OCI-LY7 (cell line): ENCODE measurements at regions not wholly inside any gene's neighbourhood (a gene's known extent, or its start where the extent isn't known, plus 50 kb on each side); places are given as distances from the start of the nearest gene placed in this dataset.

Experiments used
- BruUV-seq: library from RNA; stranded (reverse); fragments of 400-500 nt; replicated peaks from 2 replicates; lab custom pipeline; 2021; lab: Mats Ljungman, UMichigan
- CTCF ChIA-PET: fragments of 300-600 bp; sonication (Branson Sonifier 250); formaldehyde crosslinking; loops from one replicate; lab custom pipeline; 2022; ENCODE audit warnings: antibody characterized with exemption; ENCODE audit not compliant: unreplicated experiment; lab: Charles Lee
- POLR2A ChIA-PET: fragments of 300-600 bp; sonication (Branson Sonifier 250); formaldehyde crosslinking; loops from one replicate; lab custom pipeline; 2022; ENCODE audit warnings: antibody characterized with exemption; lab: Charles Lee
- DNase-seq: peaks from one replicate; pipeline ENCODE4 v3.0.0-alpha.2; 2015; ENCODE audit warnings: low spot score
- H2AFZ ChIP-seq: fragments of 200-600 bp; sonication (generic), shearing (Covaris generic); 2 replicates; pipeline ENCODE4 v1.6.1; 2014; ENCODE audit warnings: mild to moderate bottlenecking, antibody characterized with exemption, low read length, moderate library complexity
- H3K27ac ChIP-seq: fragments of 200-600 bp; sonication (generic); 2 replicates; pipeline ENCODE4 v1.5.1; 2014; ENCODE audit warnings: mixed run types, low read depth, mild to moderate bottlenecking, moderate library complexity, low read length, inconsistent platforms; ENCODE audit not compliant: poor library complexity, severe bottlenecking
- H3K36me3 ChIP-seq: fragments of 200-600 bp; sonication (generic); 2 replicates; pipeline ENCODE4 v1.6.1; 2014; ENCODE audit warnings: mild to moderate bottlenecking, antibody characterized with exemption, low read length, moderate library complexity, mixed read lengths; ENCODE audit not compliant: insufficient read depth
- H3K4me1 ChIP-seq: fragments of 200-600 bp; sonication (generic); 2 replicates; pipeline ENCODE4 v1.5.1; 2014; ENCODE audit warnings: mild to moderate bottlenecking, low read length; ENCODE audit not compliant: insufficient read depth, poor library complexity, severe bottlenecking
- H3K4me2 ChIP-seq: fragments of 200-600 bp; sonication (generic); 2 replicates; pipeline ENCODE4 v1.6.1; 2014; ENCODE audit warnings: mild to moderate bottlenecking, low read length
- H3K4me3 ChIP-seq: fragments of 200-600 bp; sonication (generic); 2 replicates; pipeline ENCODE4 v1.5.1; 2014; ENCODE audit warnings: mild to moderate bottlenecking, low read depth, low read length; ENCODE audit not compliant: poor library complexity, severe bottlenecking
- H3K79me2 ChIP-seq: fragments of 200-600 bp; sonication (generic); 2 replicates; pipeline ENCODE4 v1.6.1; 2016; ENCODE audit warnings: low read depth, mild to moderate bottlenecking, low read length, moderate library complexity, mixed read lengths; ENCODE audit not compliant: insufficient read depth
- H3K9me2 ChIP-seq: fragments of 200-600 bp; sonication (generic); 2 replicates; pipeline ENCODE4 v1.6.1; 2016; ENCODE audit warnings: mild to moderate bottlenecking, low read length, mixed read lengths; ENCODE audit not compliant: insufficient read depth
- H3K9me3 ChIP-seq: fragments of 200-600 bp; sonication (generic); 2 replicates; pipeline ENCODE4 v1.6.1; 2014; ENCODE audit warnings: mild to moderate bottlenecking, mixed run types, low read length, mixed read lengths
- H4K20me1 ChIP-seq: fragments of 200-600 bp; sonication (generic); 2 replicates; pipeline ENCODE4 v1.6.1; 2014; ENCODE audit warnings: mild to moderate bottlenecking, antibody characterized with exemption, low read length, moderate library complexity, mixed read lengths; ENCODE audit not compliant: insufficient read depth
- CTCF ChIP-seq: fragments of 200-600 bp; sonication (generic); conservative IDR thresholded peaks from 2 replicates; pipeline ENCODE4 v1.5.1; 2014; ENCODE audit warnings: mild to moderate bottlenecking, antibody characterized with exemption, low read length, moderate library complexity, mixed read lengths
- EZH2phosphoT487 ChIP-seq: fragments of 200-600 bp; sonication (generic); IDR thresholded peaks from 2 replicates; pipeline ENCODE4 v1.6.1; 2018; ENCODE audit warnings: low read depth, borderline replicate concordance, mild to moderate bottlenecking, mixed run types, antibody characterized with exemption, low read length, moderate library complexity, mixed read lengths
- intact Hi-C: fragments of 100-400 bp; cut with micrococcal nuclease; formaldehyde crosslinking; loops from one replicate; pipeline ENCODE4 v1.10.0; 2022; ENCODE audit not compliant: unreplicated experiment

- DNase-seq: no peak
- H3K27ac ChIP-seq: no peak overlapping the region
- no peaks in the 10 kb centered on the region for H3K36me3 ChIP-seq
- ChIA-PET CTCF (no interaction called here), POLR2A (no interaction called here)
- H3K4me3 ChIP-seq: no peak overlapping the region
- no peaks in the 10 kb centered on the region for H3K4me1 ChIP-seq
- no TSS peak for BruUV-seq
- H4K20me1 ChIP-seq: no peaks in the 10 kb centered on the region
- H3K9me3 ChIP-seq: no peaks in the 10 kb centered on the region
- intact Hi-C loops: no loop called here
- TF ChIP-seq CTCF (no peak), EZH2phosphoT487 (no peak)
- H3K79me2 ChIP-seq: no peaks in the 10 kb centered on the region
- H3K4me2 ChIP-seq: no peak overlapping the region
- no peaks in the 10 kb centered on the region for H3K9me2 ChIP-seq
- H2AFZ ChIP-seq: no peak overlapping the region
Observed at GRCh38 chr10:4012848-4013247, 227.8 kb upstream of the KLF6 start.

GRCh38 chr10:4011136-4011812 is 226.3 kb upstream of the KLF6 start:
- BruUV-seq: no TSS peak
- intact Hi-C loops: no loop called here
- no peaks in the 10 kb centered on the region for H3K36me3 ChIP-seq
- H3K4me2 ChIP-seq: no peak overlapping the region
- no peaks in the 10 kb centered on the region for H3K79me2 ChIP-seq
- ChIA-PET POLR2A (no interaction called here), CTCF (no interaction called here)
- H2AFZ ChIP-seq: no peak overlapping the region
- no peak overlapping the region for H3K27ac ChIP-seq
- H3K9me2 ChIP-seq: no peaks in the 10 kb centered on the region
- no peak for DNase-seq
- H4K20me1 ChIP-seq: no peaks in the 10 kb centered on the region
- H3K4me3 ChIP-seq: no peak overlapping the region
- TF ChIP-seq CTCF (no peak), EZH2phosphoT487 (no peak)
- H3K9me3 ChIP-seq: no peaks in the 10 kb centered on the region
- no peaks in the 10 kb centered on the region for H3K4me1 ChIP-seq

- H2AFZ ChIP-seq: no peak overlapping the region
- ChIA-PET POLR2A (no interaction called here), CTCF (no interaction called here)
- H3K4me3 ChIP-seq: no peak overlapping the region
- H3K27ac ChIP-seq: no peak overlapping the region
- no peaks in the 10 kb centered on the region for H3K79me2 ChIP-seq
- no peaks in the 10 kb centered on the region for H4K20me1 ChIP-seq
- no peaks in the 10 kb centered on the region for H3K4me1 ChIP-seq
- BruUV-seq: no TSS peak
- H3K9me3 ChIP-seq: no peaks in the 10 kb centered on the region
- no peaks in the 10 kb centered on the region for H3K9me2 ChIP-seq
- intact Hi-C loops: no loop called here
- H3K4me2 ChIP-seq: no peak overlapping the region
- H3K36me3 ChIP-seq: no peaks in the 10 kb centered on the region
- TF ChIP-seq CTCF: no peak
- no peak for TF ChIP-seq EZH2phosphoT487
- no peak for DNase-seq
Observed at GRCh38 chr10:4008676-4009382, 223.8 kb upstream of the KLF6 start.
